ENCODE measurements at regions not wholly inside any gene's neighbourhood (a gene's known extent, or its start where the extent isn't known, plus 50 kb on each side); places are given as distances from the start of the nearest gene placed in this dataset.

DNA sequence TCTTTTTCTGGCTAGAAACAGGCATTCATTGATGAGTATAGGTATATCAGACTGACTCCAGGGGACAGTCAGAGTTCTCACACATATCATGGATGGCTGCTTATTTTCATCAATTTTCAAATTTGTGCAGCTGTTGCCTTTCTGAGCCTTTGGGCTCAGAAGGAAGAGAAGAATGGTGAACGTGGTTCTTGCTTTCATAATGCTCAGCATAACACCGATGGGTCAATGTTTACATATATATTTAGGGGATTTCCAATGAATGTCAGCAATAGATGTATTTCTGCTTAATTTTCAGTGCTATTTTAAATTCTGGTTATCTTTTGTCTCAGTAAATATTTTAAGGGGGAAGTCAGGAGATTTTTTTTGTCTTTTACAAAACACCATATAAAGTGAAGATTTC, 581.4 kb upstream of the DPPA4 start:
- TF ChIP-seq, protein P1, sequence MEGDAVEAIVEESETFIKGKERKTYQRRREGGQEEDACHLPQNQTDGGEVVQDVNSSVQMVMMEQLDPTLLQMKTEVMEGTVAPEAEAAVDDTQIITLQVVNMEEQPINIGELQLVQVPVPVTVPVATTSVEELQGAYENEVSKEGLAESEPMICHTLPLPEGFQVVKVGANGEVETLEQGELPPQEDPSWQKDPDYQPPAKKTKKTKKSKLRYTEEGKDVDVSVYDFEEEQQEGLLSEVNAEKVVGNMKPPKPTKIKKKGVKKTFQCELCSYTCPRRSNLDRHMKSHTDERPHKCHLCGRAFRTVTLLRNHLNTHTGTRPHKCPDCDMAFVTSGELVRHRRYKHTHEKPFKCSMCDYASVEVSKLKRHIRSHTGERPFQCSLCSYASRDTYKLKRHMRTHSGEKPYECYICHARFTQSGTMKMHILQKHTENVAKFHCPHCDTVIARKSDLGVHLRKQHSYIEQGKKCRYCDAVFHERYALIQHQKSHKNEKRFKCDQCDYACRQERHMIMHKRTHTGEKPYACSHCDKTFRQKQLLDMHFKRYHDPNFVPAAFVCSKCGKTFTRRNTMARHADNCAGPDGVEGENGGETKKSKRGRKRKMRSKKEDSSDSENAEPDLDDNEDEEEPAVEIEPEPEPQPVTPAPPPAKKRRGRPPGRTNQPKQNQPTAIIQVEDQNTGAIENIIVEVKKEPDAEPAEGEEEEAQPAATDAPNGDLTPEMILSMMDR (IDR thresholded peaks at IDR 0.05) = no peak
- TF ChIP-seq POLR2A (IDR thresholded peaks at IDR 0.05) (no peak), POLR2AphosphoS5 (IDR thresholded peaks at IDR 0.05) (no peak)

All from prostate gland (tissue), 2 donors.